Osteoblast (primary cell): ENCODE measurements at regions not wholly inside any gene's neighbourhood (a gene's known extent, or its start where the extent isn't known, plus 50 kb on each side); places are given as distances from the start of the nearest gene placed in this dataset.
A peak's percentile ranks its signal among the peaks of the same experiment; 100 is the strongest.

Experiments
- DNase-seq: peaks from one replicate; pipeline ENCODE4 v3.0.0; 2011; ENCODE audit warnings: low spot score, mixed read lengths; ENCODE audit not compliant: insufficient read length; ENCODE audit errors: missing footprints
- H2AFZ ChIP-seq: 2 replicates; pipeline ENCODE4 v1.6.0; 2011; ENCODE audit warnings: mild to moderate bottlenecking, low read length
- H3K27ac ChIP-seq: 2 replicates; pipeline ENCODE4 v1.5.1; 2011; ENCODE audit warnings: mild to moderate bottlenecking, low read depth, low read length, moderate library complexity
- H3K27me3 ChIP-seq: 2 replicates; pipeline ENCODE4 v1.6.0; 2012; ENCODE audit warnings: mild to moderate bottlenecking, control low read depth, inconsistent platforms, low read length, moderate library complexity; ENCODE audit not compliant: insufficient read depth
- H3K36me3 ChIP-seq: 2 replicates; pipeline ENCODE4 v1.5.1; 2011; ENCODE audit warnings: mild to moderate bottlenecking, low read length, control low read depth, moderate library complexity; ENCODE audit not compliant: insufficient read depth
- H3K4me1 ChIP-seq: 2 replicates; pipeline ENCODE4 v1.5.1; 2011; ENCODE audit warnings: mild to moderate bottlenecking, low read length, control low read depth, moderate library complexity; ENCODE audit not compliant: insufficient read depth
- H3K4me2 ChIP-seq: 2 replicates; pipeline ENCODE4 v1.6.0; 2011; ENCODE audit warnings: mild to moderate bottlenecking, low read length; ENCODE audit not compliant: insufficient read depth
- H3K4me3 ChIP-seq: fragments of 200-600 bp; sonication (generic); 3 replicates; pipeline ENCODE4 v1.5.1; 2012; ENCODE audit warnings: mild to moderate bottlenecking, low read length, inconsistent platforms; ENCODE audit not compliant: insufficient read depth
- H3K79me2 ChIP-seq: 2 replicates; pipeline ENCODE4 v1.6.0; 2012; ENCODE audit warnings: mild to moderate bottlenecking, low read length, control low read depth, inconsistent platforms; ENCODE audit not compliant: insufficient read depth
- H3K9me3 ChIP-seq: 2 replicates; pipeline ENCODE4 v1.5.1; 2011; ENCODE audit warnings: low read depth, low read length, control low read depth
- H4K20me1 ChIP-seq: 2 replicates; pipeline ENCODE4 v1.6.0; 2012; ENCODE audit warnings: mild to moderate bottlenecking, low read length, control low read depth; ENCODE audit not compliant: insufficient read depth
- CTCF ChIP-seq: IDR thresholded peaks from 2 replicates; pipeline ENCODE4 v1.5.1; 2011; ENCODE audit warnings: mild to moderate bottlenecking, low read depth, low read length, moderate library complexity; ENCODE audit errors: extremely low read depth

- no peak for TF ChIP-seq CTCF
- no peak overlapping the region for H3K27ac ChIP-seq
- H3K27me3 ChIP-seq = no peaks in the 10 kb centered on the region
- H3K36me3 ChIP-seq = no peaks in the 10 kb centered on the region
- no peak overlapping the region for H3K4me2 ChIP-seq
- no peaks in the 10 kb centered on the region for H4K20me1 ChIP-seq
- H2AFZ ChIP-seq = no peak overlapping the region
- H3K4me1 ChIP-seq = no peaks in the 10 kb centered on the region
- H3K79me2 ChIP-seq = no peaks in the 10 kb centered on the region
- H3K9me3 ChIP-seq = peaks cover 5% of the 10 kb centered on the region
- no peak overlapping the region for H3K4me3 ChIP-seq
- DNase-seq = no peak
Measured at GRCh38 chr2:6392354-6392753, 473.4 kb downstream of the CMPK2 start.

DNA sequence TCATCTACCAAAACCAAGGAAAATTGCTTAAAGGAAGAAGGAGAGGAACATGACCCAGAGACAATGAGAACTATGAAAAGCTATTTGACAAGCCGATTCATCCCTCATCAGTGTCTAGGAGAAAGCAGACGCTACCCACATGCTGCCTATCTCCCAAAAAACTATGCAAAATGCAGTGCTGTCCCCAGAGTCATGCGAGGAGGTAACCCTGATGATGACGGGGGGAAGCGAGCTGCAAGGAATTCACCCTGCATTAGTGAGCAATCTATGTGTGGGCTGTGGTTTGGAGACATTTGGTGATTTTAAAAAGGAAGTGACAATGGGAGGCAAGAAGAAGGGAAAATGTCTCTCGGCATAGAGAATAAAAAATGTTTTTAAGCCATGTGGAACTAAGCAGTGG is 472.7 kb downstream of the CMPK2 start:
- no peaks in the 10 kb centered on the region for H3K36me3 ChIP-seq
- no peaks in the 10 kb centered on the region for H4K20me1 ChIP-seq
- no peak overlapping the region for H3K27ac ChIP-seq
- no peaks in the 10 kb centered on the region for H3K4me1 ChIP-seq
- DNase-seq = no peak
- no peaks in the 10 kb centered on the region for H3K79me2 ChIP-seq
- no peaks in the 10 kb centered on the region for H3K27me3 ChIP-seq
- no peak overlapping the region for H3K4me2 ChIP-seq
- H3K4me3 ChIP-seq = no peak overlapping the region
- TF ChIP-seq CTCF = no peak
- no peak overlapping the region for H2AFZ ChIP-seq
- H3K9me3 ChIP-seq = peaks cover 5% of the 10 kb centered on the region

GRCh38 chr2:6393819-6394218 is 471.9 kb downstream of the CMPK2 start:
- peak; percentile 53 for DNase-seq
- Histone ChIP-seq H2AFZ (no peak overlapping the region), H3K36me3 (no peaks in the 10 kb centered on the region), H3K79me2 (no peaks in the 10 kb centered on the region), H3K4me1 (no peaks in the 10 kb centered on the region), H3K4me2 (no peak overlapping the region), H4K20me1 (no peaks in the 10 kb centered on the region), H3K4me3 (no peak overlapping the region), H3K9me3 (peaks cover 5% of the 10 kb centered on the region), H3K27me3 (no peaks in the 10 kb centered on the region), H3K27ac (no peak overlapping the region)
- no peak for TF ChIP-seq CTCF

GRCh38 chr2:6394276-6394675 is 471.4 kb downstream of the CMPK2 start:
- H4K20me1 ChIP-seq = no peaks in the 10 kb centered on the region
- no peak overlapping the region for H3K4me3 ChIP-seq
- H3K4me2 ChIP-seq = no peak overlapping the region
- H2AFZ ChIP-seq = no peak overlapping the region
- no peaks in the 10 kb centered on the region for H3K4me1 ChIP-seq
- peaks cover 5% of the 10 kb centered on the region for H3K9me3 ChIP-seq
- DNase-seq = no peak
- TF ChIP-seq CTCF = no peak
- H3K27ac ChIP-seq = no peak overlapping the region
- H3K36me3 ChIP-seq = no peaks in the 10 kb centered on the region
- no peaks in the 10 kb centered on the region for H3K27me3 ChIP-seq
- H3K79me2 ChIP-seq = no peaks in the 10 kb centered on the region
